SU-DHL-6 (cell line): ENCODE measurements at regions not wholly inside any gene's neighbourhood (a gene's known extent, or its start where the extent isn't known, plus 50 kb on each side); places are given as distances from the start of the nearest gene placed in this dataset.

Experiments
- CTCF ChIP-seq: fragments of 200-600 bp; sonication (generic); IDR thresholded peaks from one replicate; pipeline ENCODE4 v1.5.1; 2017; ENCODE audit warnings: antibody characterized with exemption, mild to moderate bottlenecking, low read length, moderate library complexity; ENCODE audit not compliant: insufficient read depth, poor library complexity, severe bottlenecking
- EZH2phosphoT487 ChIP-seq: fragments of 200-600 bp; sonication (generic), shearing (Covaris generic); conservative IDR thresholded peaks from 2 replicates; pipeline ENCODE4 v1.6.1; 2018; ENCODE audit warnings: mild to moderate bottlenecking, antibody characterized with exemption, low read length, moderate library complexity, mixed read lengths

DNA sequence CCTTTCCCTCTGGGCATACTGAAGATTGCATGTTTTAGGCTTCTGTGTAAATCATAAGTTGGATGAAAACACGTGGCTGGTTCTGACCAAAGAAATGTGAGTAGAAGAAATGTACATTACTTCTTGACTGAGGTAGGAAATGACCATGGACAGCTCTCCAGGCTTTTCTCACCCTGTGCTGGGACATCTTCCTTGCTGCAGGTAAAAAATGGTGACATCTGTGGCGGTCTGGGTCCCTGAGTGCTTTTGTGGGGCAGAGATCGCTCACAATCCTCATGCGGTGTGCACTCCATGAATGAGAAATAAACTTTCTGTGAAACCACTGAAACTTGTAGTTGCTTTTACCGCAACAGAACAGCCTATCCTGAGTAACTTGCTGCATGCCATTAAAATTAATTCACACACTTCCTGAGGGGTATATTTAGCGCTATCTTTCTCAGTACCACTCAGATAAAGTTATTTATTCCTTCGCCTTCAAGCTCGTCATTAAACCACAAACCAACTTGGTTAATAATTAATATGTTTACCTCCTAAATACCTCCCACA is 730.4 kb downstream of the EFNA5 start:
- TF ChIP-seq EZH2phosphoT487 (no peak), CTCF (no peak)
